BE2C (cell line): ENCODE measurements at regions not wholly inside any gene's neighbourhood (a gene's known extent, or its start where the extent isn't known, plus 50 kb on each side); places are given as distances from the start of the nearest gene placed in this dataset.
"Not testable (repeated sequence)": the region's sequence is repeated elsewhere in the genome, so short reads cannot be mapped to it uniquely, and the experiment has no call there.

Experiments
- DNase-seq: peaks from one replicate; pipeline ENCODE4 v3.0.0-alpha.2; 2020
- H3K27me3 ChIP-seq: fragments of 250-450 bp; sonication (Bioruptor Pico); 2 replicates; pipeline ENCODE4 v1.5.1; 2020; ENCODE audit warnings: mild to moderate bottlenecking
- H3K36me3 ChIP-seq: fragments of 250-450 bp; sonication (Bioruptor Pico); 2 replicates; pipeline ENCODE4 v1.5.1; 2020; ENCODE audit warnings: mild to moderate bottlenecking
- H3K4me1 ChIP-seq: fragments of 250-450 bp; sonication (Bioruptor Pico); 2 replicates; pipeline ENCODE4 v1.5.1; 2020
- H3K4me3 ChIP-seq: 2 replicates; pipeline ENCODE4 v1.5.1; 2011; ENCODE audit warnings: low read depth, low read length
- H3K9me3 ChIP-seq: fragments of 250-450 bp; sonication (Bioruptor Pico); 2 replicates; pipeline ENCODE4 v1.5.1; 2020
- CTCF ChIP-seq: IDR thresholded peaks from 2 replicates; pipeline ENCODE4 v1.5.1; 2012; ENCODE audit warnings: mild to moderate bottlenecking, low read depth, low read length

GRCh38 chr6:159421586-159421985 lies 252.4 kb downstream of the FNDC1 start:
- Histone ChIP-seq H3K36me3 (no peaks in the 10 kb centered on the region), H3K27me3 (no peaks in the 10 kb centered on the region), H3K4me3 (no peak overlapping the region), H3K4me1 (no peaks in the 10 kb centered on the region), H3K9me3 (no peaks in the 10 kb centered on the region)
- TF ChIP-seq CTCF = no peak
- DNase-seq = no peak

- H3K4me1 ChIP-seq = no peaks in the 10 kb centered on the region
- DNase-seq = no peak
- H3K36me3 ChIP-seq = no peaks in the 10 kb centered on the region
- no peaks in the 10 kb centered on the region for H3K27me3 ChIP-seq
- H3K9me3 ChIP-seq = no peaks in the 10 kb centered on the region
- H3K4me3 ChIP-seq = no peak overlapping the region
- TF ChIP-seq CTCF = no peak
Observed at GRCh38 chr6:159418997-159419396, 249.8 kb downstream of the FNDC1 start.

GRCh38 chr6:159416891-159417560 lies 247.8 kb downstream of the FNDC1 start:
- TF ChIP-seq CTCF = no peak
- Histone ChIP-seq H3K9me3 (no peaks in the 10 kb centered on the region), H3K4me1 (no peaks in the 10 kb centered on the region), H3K4me3 (no peak overlapping the region), H3K36me3 (no peaks in the 10 kb centered on the region), H3K27me3 (no peaks in the 10 kb centered on the region)
- DNase-seq = no peak

- TF ChIP-seq CTCF = no peak
- no peaks in the 10 kb centered on the region for H3K9me3 ChIP-seq
- no peaks in the 10 kb centered on the region for H3K27me3 ChIP-seq
- no peak for DNase-seq
- no peaks in the 10 kb centered on the region for H3K4me1 ChIP-seq
- H3K4me3 ChIP-seq = no peak overlapping the region
- no peaks in the 10 kb centered on the region for H3K36me3 ChIP-seq
Observed at GRCh38 chr6:159415540-159415939, 246.3 kb downstream of the FNDC1 start.

- H3K27me3 ChIP-seq = no peaks in the 10 kb centered on the region
- H3K4me3 ChIP-seq = no peak overlapping the region
- no peaks in the 10 kb centered on the region for H3K9me3 ChIP-seq
- no peak for TF ChIP-seq CTCF
- no peaks in the 10 kb centered on the region for H3K4me1 ChIP-seq
- no peak for DNase-seq
- H3K36me3 ChIP-seq = no peaks in the 10 kb centered on the region
Observed at GRCh38 chr6:159414711-159415110, 245.5 kb downstream of the FNDC1 start.

- not testable (repeated sequence) for H3K9me3 ChIP-seq, H3K36me3 ChIP-seq, DNase-seq, H3K4me1 ChIP-seq, H3K27me3 ChIP-seq, H3K4me3 ChIP-seq
Observed at GRCh38 chr6:159407211-159407780, 238.1 kb downstream of the FNDC1 start.
